ENCODE measurements at regions not wholly inside any gene's neighbourhood (a gene's known extent, or its start where the extent isn't known, plus 50 kb on each side); places are given as distances from the start of the nearest gene placed in this dataset.

- H3K79me2 ChIP-seq (ENCODE audit: low read length) = peaks cover 67% of the 10 kb centered on the region
- no peak overlapping the region for H2AFZ ChIP-seq (ENCODE audit: low read depth, low read length)
- peaks cover 46% of the 10 kb centered on the region for H3K4me1 ChIP-seq (ENCODE audit: low read length)
- peaks cover 44% of the 10 kb centered on the region for H4K20me1 ChIP-seq (ENCODE audit: insufficient read depth, low read length)
- no peaks in the 10 kb centered on the region for H3K9me3 ChIP-seq (ENCODE audit: insufficient read depth, low read length)
- peak overlapping the region; percentile 97 for H3K4me2 ChIP-seq (ENCODE audit: low read length)
- TF ChIP-seq CTCF (IDR thresholded peaks at IDR 0.05; ENCODE audit: low read depth, low read length) (no peak), EZH2phosphoT487 (IDR thresholded peaks at IDR 0.05; ENCODE audit: low read depth) (no peak)
- H3K4me3 ChIP-seq (ENCODE audit: low read length) = peak overlapping the region; percentile 78
- H3K9ac ChIP-seq (ENCODE audit: low read length) = peak overlapping the region; percentile 85
- H3K27ac ChIP-seq (ENCODE audit: low read length) = peak overlapping the region; percentile 68
- H3K27me3 ChIP-seq (ENCODE audit: low read depth, low read length) = no peaks in the 10 kb centered on the region
- peaks cover 39% of the 10 kb centered on the region for H3K36me3 ChIP-seq (replicated peaks; ENCODE audit: low read depth, low read length)
Observed at GRCh38 chr1:149848340-149849110, 50.8 kb upstream of the BOLA1 start.

- H3K4me1 ChIP-seq (ENCODE audit: low read length) = peaks cover 44% of the 10 kb centered on the region
- no peak overlapping the region for H2AFZ ChIP-seq (ENCODE audit: low read depth, low read length)
- peak overlapping the region; percentile 68 for H3K27ac ChIP-seq (ENCODE audit: low read length)
- H3K4me2 ChIP-seq (ENCODE audit: low read length) = peak overlapping the region; percentile 97
- peak overlapping the region; percentile 85 for H3K9ac ChIP-seq (ENCODE audit: low read length)
- H3K9me3 ChIP-seq (ENCODE audit: insufficient read depth, low read length) = no peaks in the 10 kb centered on the region
- H3K79me2 ChIP-seq (ENCODE audit: low read length) = peaks cover 59% of the 10 kb centered on the region
- H3K4me3 ChIP-seq (ENCODE audit: low read length) = peak overlapping the region; percentile 78
- TF ChIP-seq EZH2phosphoT487 (IDR thresholded peaks at IDR 0.05; ENCODE audit: low read depth) (no peak), CTCF (IDR thresholded peaks at IDR 0.05; ENCODE audit: low read depth, low read length) (no peak)
- no peaks in the 10 kb centered on the region for H3K27me3 ChIP-seq (ENCODE audit: low read depth, low read length)
- peaks cover 40% of the 10 kb centered on the region for H4K20me1 ChIP-seq (ENCODE audit: insufficient read depth, low read length)
- H3K36me3 ChIP-seq (replicated peaks; ENCODE audit: low read depth, low read length) = peaks cover 36% of the 10 kb centered on the region
Observed at GRCh38 chr1:149849111-149849946, 50.0 kb upstream of the BOLA1 start.

Measured in OCI-LY3 (cell line).